SHP77 (cell line): ENCODE measurements at regions not wholly inside any gene's neighbourhood (a gene's known extent, or its start where the extent isn't known, plus 50 kb on each side); places are given as distances from the start of the nearest gene placed in this dataset.
A peak's percentile ranks its signal among the peaks of the same experiment; 100 is the strongest.

Experiments used
- DNase-seq, 2 experiments: peaks; one replicate each; lab custom pipeline; 2025; lab: John Stamatoyannopoulos, UW

GRCh38 chr4:24368801-24369200, 215.6 kb downstream of the DHX15 start:
- no peak for DNase-seq

GRCh38 chr4:24364852-24365251, 219.5 kb downstream of the DHX15 start:
- no peak for DNase-seq

- DNase-seq = no peak
Observed at GRCh38 chr4:24364249-24364648, 220.1 kb downstream of the DHX15 start.

- DNase-seq = no peak
Observed at GRCh38 chr4:24363751-24364150, 220.6 kb downstream of the DHX15 start.

GRCh38 chr4:24352112-24352511, 232.2 kb downstream of the DHX15 start:
- no peak for DNase-seq

- peak in 1 of 2 experiments; percentile 1 for DNase-seq
Observed at GRCh38 chr4:24349168-24349996, 235.0 kb downstream of the DHX15 start.

GRCh38 chr4:24339260-24339659, 245.1 kb downstream of the DHX15 start:
- no peak for DNase-seq

GRCh38 chr4:24337451-24338190, 246.7 kb downstream of the DHX15 start:
- DNase-seq = no peak

GRCh38 chr4:24335616-24336015, 248.7 kb downstream of the DHX15 start:
- no peak for DNase-seq

GRCh38 chr4:24334906-24335305, 249.4 kb downstream of the DHX15 start:
- DNase-seq = no peak

- DNase-seq = no peak
Observed at GRCh38 chr4:24330573-24330972, 253.8 kb downstream of the DHX15 start.

- no peak for DNase-seq
Observed at GRCh38 chr4:24330172-24330571, 254.2 kb downstream of the DHX15 start.

GRCh38 chr4:24328711-24329110, 255.6 kb downstream of the DHX15 start:
- no peak for DNase-seq

GRCh38 chr4:24328310-24328709, 256.0 kb downstream of the DHX15 start:
- DNase-seq = no peak

GRCh38 chr4:24322995-24323394, 261.4 kb downstream of the DHX15 start:
- DNase-seq = no peak

GRCh38 chr4:24322511-24322910, 261.8 kb downstream of the DHX15 start:
- no peak for DNase-seq

- no peak for DNase-seq
Observed at GRCh38 chr4:24321616-24322015, 262.7 kb downstream of the DHX15 start.

- DNase-seq = no peak
Observed at GRCh38 chr4:24321131-24321530, 263.2 kb downstream of the DHX15 start.

GRCh38 chr4:24319387-24319786, 265.0 kb downstream of the DHX15 start:
- DNase-seq = no peak

GRCh38 chr4:24315056-24315455, 269.3 kb downstream of the DHX15 start:
- no peak for DNase-seq

GRCh38 chr4:24312261-24312913, 272.0 kb downstream of the DHX15 start:
- no peak for DNase-seq

GRCh38 chr4:24303926-24304325, 280.4 kb downstream of the DHX15 start:
- no peak for DNase-seq

- no peak for DNase-seq
Observed at GRCh38 chr4:24298911-24299310, 285.4 kb downstream of the DHX15 start.
